ENCODE measurements at regions not wholly inside any gene's neighbourhood (a gene's known extent, or its start where the extent isn't known, plus 50 kb on each side); places are given as distances from the start of the nearest gene placed in this dataset.

- no peak overlapping the region for H4K5ac ChIP-seq (ENCODE audit: low read depth, low read length)
- ChIA-PET POLR2A (ENCODE audit: unreplicated experiment) (no interaction called here), CTCF (no interaction called here)
Observed at GRCh38 chr6:155762649-155763048, 307.0 kb upstream of the NOX3 start.

More at GRCh38 chr6:155762649-155763048, 307.0 kb upstream of the NOX3 start:
- Histone ChIP-seq H3K4ac (ENCODE audit: low read depth, low read length) (no peak overlapping the region), H2BK15ac (ENCODE audit: low read depth, low read length) (no peak overlapping the region), H2AK5ac (ENCODE audit: low read depth, low read length) (no peak overlapping the region), H3K9me3 (ENCODE audit: control insufficient read depth, insufficient read depth, low read length) (no peaks in the 10 kb centered on the region), H2BK5ac (ENCODE audit: low read depth, low read length, poor library complexity, severe bottlenecking) (no peak overlapping the region), H2AK9ac (replicated peaks; ENCODE audit: low read depth, low read length, poor library complexity) (no peak overlapping the region), H4K20me1 (ENCODE audit: insufficient read depth, low read length) (no peaks in the 10 kb centered on the region), H3K14ac (replicated peaks; ENCODE audit: low read depth, low read length) (no peak overlapping the region), H3K27me3 (ENCODE audit: control insufficient read depth, insufficient read depth, low read length) (no peaks in the 10 kb centered on the region), H3K9me1 (ENCODE audit: insufficient read depth, low read length) (peaks cover 3% of the 10 kb centered on the region; the same call in 1 of the 2 replicates), H3K4me2 (ENCODE audit: low read depth, low read length) (no peak overlapping the region), H3K79me1 (ENCODE audit: low read depth in 1 of 2, low read length in 2 of 2) (no peaks in the 10 kb centered on the region), H3K23ac (ENCODE audit: low read depth, low read length) (no peak overlapping the region), H3K18ac (ENCODE audit: low read depth, low read length) (no peak overlapping the region), H3K56ac (ENCODE audit: extremely low read depth, insufficient read depth, low read length) (no peak overlapping the region), H4K91ac (ENCODE audit: insufficient read depth, low read depth, low read length) (no peak overlapping the region), H2BK120ac (ENCODE audit: low read depth, low read length) (no peak overlapping the region), H3K4me1 (ENCODE audit: control insufficient read depth, insufficient read depth, low read length) (peaks cover 8% of the 10 kb centered on the region), H2BK20ac (ENCODE audit: low read depth, low read length) (no peak overlapping the region), H3K27ac (ENCODE audit: insufficient read depth, low read length) (no peak overlapping the region), H3K36me3 (ENCODE audit: control insufficient read depth, insufficient read depth, low read length) (no peaks in the 10 kb centered on the region), H3K4me3 (ENCODE audit: insufficient read depth, low read depth, low read length) (no peak overlapping the region), H2AFZ (replicated peaks; ENCODE audit: low read length, poor library complexity) (no peak overlapping the region), H3K9ac (ENCODE audit: low read depth, low read length) (no peak overlapping the region), H4K8ac (ENCODE audit: low read depth in 2 of 2, low read length in 2 of 2) (no peak overlapping the region)
- in situ Hi-C loops (cut with MboI; ENCODE audit: low sequenced_read_pairs) = loop anchor here (25.0 kb wide), 1 partner anchor 425 kb away; no protein-coding TSS in a partner anchor
- TF ChIP-seq MAZ (IDR thresholded peaks at IDR 0.05; ENCODE audit: borderline replicate concordance, low read depth, low read length) (no peak), CHD1 (IDR thresholded peaks at IDR 0.05; ENCODE audit: low read depth, low read length) (no peak), USF2 (IDR thresholded peaks at IDR 0.05; ENCODE audit: low read depth, low read length) (no peak), RCOR1 (IDR thresholded peaks at IDR 0.05; ENCODE audit: insufficient replicate concordance, low read length) (no peak), CEBPB (IDR thresholded peaks at IDR 0.05; ENCODE audit: low read depth, low read length) (no peak), NFE2L2 (IDR thresholded peaks at IDR 0.05; ENCODE audit: low read depth, low read length) (no peak), FOS (IDR thresholded peaks at IDR 0.05; ENCODE audit: low read depth, low read length) (no peak)
- dilution Hi-C loops (cut with HindIII; ENCODE audit: low sequenced_read_pairs, unreplicated experiment) = no loop called here
- BruUV-seq (replicated peaks) = no TSS peak
- intact Hi-C loops (cut with micrococcal nuclease) = no loop called here
- 100% methylated on average over 1 of the region's 3 CpGs; no CpG with 5 or more reads in 1 of the 2 experiments for WGBS, 2 experiments (ENCODE audit: extremely low coverage in 2 of 2, insufficient read length in 1 of 2)
- no peak for DNase-seq
- no peak for ATAC-seq (ENCODE audit: low read depth)
